Amygdala (tissue), 56 donors: ENCODE measurements at regions not wholly inside any gene's neighbourhood (a gene's known extent, or its start where the extent isn't known, plus 50 kb on each side); places are given as distances from the start of the nearest gene placed in this dataset.

Source experiments
- DNase-seq, 56 donors: peaks; one replicate each; lab custom pipeline; 2025; lab: John Stamatoyannopoulos, UW

- DNase-seq: no peak
Observed at GRCh38 chr22:27385261-27385998, 416.1 kb downstream of the MN1 start.

- no peak for DNase-seq
Observed at GRCh38 chr22:27386186-27386585, 415.4 kb downstream of the MN1 start.

- no peak for DNase-seq
Observed at GRCh38 chr22:27387561-27387960, 414.0 kb downstream of the MN1 start.

GRCh38 chr22:27388090-27388600 lies 413.4 kb downstream of the MN1 start:
- DNase-seq: no peak

GRCh38 chr22:27389727-27390075 lies 411.9 kb downstream of the MN1 start:
- no peak for DNase-seq

- DNase-seq: no peak
Observed at GRCh38 chr22:27391092-27391770, 410.3 kb downstream of the MN1 start.

GRCh38 chr22:27393371-27393770 lies 408.2 kb downstream of the MN1 start:
- DNase-seq: no peak

- DNase-seq: no peak
Observed at GRCh38 chr22:27394806-27395404, 406.7 kb downstream of the MN1 start.

- no peak for DNase-seq
Observed at GRCh38 chr22:27397036-27397953, 404.3 kb downstream of the MN1 start.

GRCh38 chr22:27397954-27398342 lies 403.6 kb downstream of the MN1 start:
- no peak for DNase-seq

GRCh38 chr22:27399161-27399560 lies 402.4 kb downstream of the MN1 start:
- peak in 15 of 56 donors; percentile 6 to 40 (median 18) for DNase-seq

- no peak for DNase-seq
Observed at GRCh38 chr22:27400811-27401210, 400.7 kb downstream of the MN1 start.

GRCh38 chr22:27401321-27401720 lies 400.2 kb downstream of the MN1 start:
- DNase-seq: no peak

GRCh38 chr22:27404441-27404840 lies 397.1 kb downstream of the MN1 start:
- DNase-seq: no peak

- peak in 19 of 56 donors; percentile 1 to 52 (median 17) for DNase-seq
Observed at GRCh38 chr22:27405672-27406388, 395.7 kb downstream of the MN1 start.

- no peak for DNase-seq
Observed at GRCh38 chr22:27406389-27406861, 395.1 kb downstream of the MN1 start.

- DNase-seq: no peak
Observed at GRCh38 chr22:27407369-27407985, 394.1 kb downstream of the MN1 start.

GRCh38 chr22:27408068-27408467 lies 393.5 kb downstream of the MN1 start:
- DNase-seq: no peak

- DNase-seq: no peak
Observed at GRCh38 chr22:27409299-27409698, 392.3 kb downstream of the MN1 start.
